ENCODE measurements at regions not wholly inside any gene's neighbourhood (a gene's known extent, or its start where the extent isn't known, plus 50 kb on each side); places are given as distances from the start of the nearest gene placed in this dataset.
"Not testable (repeated sequence)": the region's sequence is repeated elsewhere in the genome, so short reads cannot be mapped to it uniquely, and the experiment has no call there.

DNA sequence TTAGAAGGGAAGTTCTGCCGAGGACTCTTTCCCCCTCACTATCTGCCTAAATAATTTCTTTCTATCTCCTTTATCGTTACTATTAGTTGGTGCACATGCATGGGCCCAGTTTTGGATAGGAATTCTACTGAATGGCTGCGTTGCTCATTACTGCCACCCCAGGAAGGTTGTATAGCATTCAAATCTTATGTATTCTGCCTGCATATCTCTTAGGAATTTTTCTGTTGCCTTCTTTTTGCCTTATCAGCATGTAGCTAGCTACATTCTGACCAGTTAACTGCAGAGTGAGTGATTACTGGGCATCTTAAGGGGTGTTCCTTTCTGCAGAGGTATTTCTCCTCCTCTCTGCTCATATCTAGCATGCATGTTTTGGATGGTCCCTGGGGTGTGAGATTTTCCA lies 239.6 kb downstream of the TDRD15 start:
- Histone ChIP-seq H4K20me1 (ENCODE audit: insufficient read depth, low read depth, low read length) (no peaks in the 10 kb centered on the region), H3K9ac (ENCODE audit: low read length) (no peak overlapping the region), H3K9me2 (replicated peaks; ENCODE audit: insufficient read depth, low read length) (no peaks in the 10 kb centered on the region), H2AFZ (ENCODE audit: low read length) (no peak overlapping the region), H3K36me3 (ENCODE audit: insufficient read depth, low read length) (no peaks in the 10 kb centered on the region), H3K27me3 (ENCODE audit: low read length) (no peaks in the 10 kb centered on the region), H3K4me2 (ENCODE audit: low read depth, low read length, poor library complexity, severe bottlenecking) (no peak overlapping the region), H3K27ac (ENCODE audit: low read length) (no peak overlapping the region), H3K9me3 (ENCODE audit: low read length) (no peaks in the 10 kb centered on the region), H3K79me2 (ENCODE audit: low read length) (no peaks in the 10 kb centered on the region), H3K4me1 (ENCODE audit: low read length) (no peaks in the 10 kb centered on the region), H3K4me3 (ENCODE audit: low read length) (no peak overlapping the region)
- DNase-seq, result no peak

DNA sequence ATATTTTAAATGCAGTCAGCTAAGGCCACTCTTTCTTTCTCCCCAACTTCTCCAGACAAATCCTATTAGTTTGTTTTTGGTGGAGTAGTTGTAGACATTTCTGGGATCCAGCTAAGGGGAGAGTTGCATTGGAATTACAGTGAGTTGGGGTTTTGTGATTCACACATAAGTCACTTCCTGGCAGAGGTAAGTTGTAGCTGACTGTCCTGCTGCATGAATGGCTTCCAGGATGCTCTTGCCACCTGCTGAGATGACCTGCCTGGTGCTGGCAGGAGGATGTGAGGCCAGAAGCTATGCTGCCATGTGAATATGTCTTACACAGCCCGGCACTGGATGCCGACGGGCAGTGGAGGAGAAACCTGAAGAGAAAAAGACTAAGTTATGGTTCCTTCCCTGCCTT lies 243.7 kb downstream of the TDRD15 start:
- no peak overlapping the region for H2AFZ ChIP-seq (ENCODE audit: low read length)
- H3K9me3 ChIP-seq (ENCODE audit: low read length), result no peaks in the 10 kb centered on the region
- H3K9ac ChIP-seq (ENCODE audit: low read length), result no peak overlapping the region
- no peaks in the 10 kb centered on the region for H3K9me2 ChIP-seq (replicated peaks; ENCODE audit: insufficient read depth, low read length)
- DNase-seq, result no peak
- H3K79me2 ChIP-seq (ENCODE audit: low read length), result no peaks in the 10 kb centered on the region
- no peaks in the 10 kb centered on the region for H3K27me3 ChIP-seq (ENCODE audit: low read length)
- H4K20me1 ChIP-seq (ENCODE audit: insufficient read depth, low read depth, low read length), result no peaks in the 10 kb centered on the region
- H3K36me3 ChIP-seq (ENCODE audit: insufficient read depth, low read length), result no peaks in the 10 kb centered on the region
- H3K27ac ChIP-seq (ENCODE audit: low read length), result no peak overlapping the region
- no peak overlapping the region for H3K4me3 ChIP-seq (ENCODE audit: low read length)
- H3K4me2 ChIP-seq (ENCODE audit: low read depth, low read length, poor library complexity, severe bottlenecking), result no peak overlapping the region
- H3K4me1 ChIP-seq (ENCODE audit: low read length), result no peaks in the 10 kb centered on the region

DNA sequence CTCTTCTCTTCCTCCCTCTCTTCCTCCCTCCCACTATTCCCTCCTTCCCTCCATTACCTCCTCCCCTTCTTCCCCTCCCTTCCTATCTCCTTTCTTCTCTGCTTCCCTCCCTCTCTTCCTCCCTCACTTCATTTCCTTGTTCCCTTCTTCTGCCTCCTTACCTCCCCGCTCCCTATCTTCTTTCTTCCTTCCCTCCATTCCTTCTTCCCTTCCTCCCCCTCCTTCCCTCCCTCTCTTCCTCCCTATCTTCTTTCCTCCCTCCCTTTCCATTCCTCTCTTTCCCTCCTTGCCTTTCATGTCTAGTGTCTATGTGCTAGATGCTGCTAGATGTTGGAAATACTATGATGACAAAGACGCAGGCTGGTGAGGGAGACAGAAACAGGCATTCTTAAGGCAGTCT lies 246.0 kb downstream of the TDRD15 start:
- no peaks in the 10 kb centered on the region for H3K79me2 ChIP-seq (ENCODE audit: low read length)
- no peaks in the 10 kb centered on the region for H3K4me1 ChIP-seq (ENCODE audit: low read length)
- no peak overlapping the region for H2AFZ ChIP-seq (ENCODE audit: low read length)
- H4K20me1 ChIP-seq (ENCODE audit: insufficient read depth, low read depth, low read length), result no peaks in the 10 kb centered on the region
- no peaks in the 10 kb centered on the region for H3K27me3 ChIP-seq (ENCODE audit: low read length)
- no peak overlapping the region for H3K4me2 ChIP-seq (ENCODE audit: low read depth, low read length, poor library complexity, severe bottlenecking)
- no peak overlapping the region for H3K9ac ChIP-seq (ENCODE audit: low read length)
- H3K4me3 ChIP-seq (ENCODE audit: low read length), result no peak overlapping the region
- no peaks in the 10 kb centered on the region for H3K9me2 ChIP-seq (replicated peaks; ENCODE audit: insufficient read depth, low read length)
- DNase-seq, result no peak
- no peak overlapping the region for H3K27ac ChIP-seq (ENCODE audit: low read length)
- no peaks in the 10 kb centered on the region for H3K36me3 ChIP-seq (ENCODE audit: insufficient read depth, low read length)
- no peaks in the 10 kb centered on the region for H3K9me3 ChIP-seq (ENCODE audit: low read length)

DNA sequence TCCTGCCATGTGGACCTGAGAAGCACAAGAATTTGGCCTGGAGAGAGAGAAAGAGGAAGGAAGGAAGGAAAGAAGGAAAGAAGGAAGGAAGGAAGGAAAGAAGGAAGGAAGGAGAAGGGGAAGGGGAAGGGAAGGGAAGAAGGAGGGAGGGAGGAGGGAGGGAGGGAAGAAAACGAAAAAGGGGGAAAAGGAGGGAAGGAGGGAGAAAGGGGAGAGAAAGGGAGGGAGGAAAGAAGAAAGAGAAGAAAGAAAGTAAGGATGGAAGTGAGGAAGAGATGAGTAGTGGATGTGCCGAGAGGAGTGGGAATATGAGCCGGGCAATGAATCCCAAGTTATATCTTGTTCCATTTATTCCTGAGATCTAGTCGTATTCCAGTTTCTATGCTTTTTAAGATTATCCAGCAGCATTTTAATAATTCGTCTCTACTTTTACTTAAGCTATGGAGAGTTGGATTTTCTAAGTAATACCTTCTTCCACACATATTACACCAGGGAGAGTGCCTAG lies 247.8 kb downstream of the TDRD15 start:
- Histone ChIP-seq H3K36me3 (ENCODE audit: insufficient read depth, low read length) (no peaks in the 10 kb centered on the region), H3K4me1 (ENCODE audit: low read length) (no peaks in the 10 kb centered on the region), H3K27me3 (ENCODE audit: low read length) (no peaks in the 10 kb centered on the region), H3K79me2 (ENCODE audit: low read length) (no peaks in the 10 kb centered on the region), H2AFZ (ENCODE audit: low read length) (no peak overlapping the region), H3K27ac (ENCODE audit: low read length) (no peak overlapping the region), H3K9ac (ENCODE audit: low read length) (no peak overlapping the region), H3K9me3 (ENCODE audit: low read length) (no peaks in the 10 kb centered on the region), H3K4me3 (ENCODE audit: low read length) (no peak overlapping the region), H4K20me1 (ENCODE audit: insufficient read depth, low read depth, low read length) (no peaks in the 10 kb centered on the region), H3K9me2 (replicated peaks; ENCODE audit: insufficient read depth, low read length) (no peaks in the 10 kb centered on the region), H3K4me2 (ENCODE audit: low read depth, low read length, poor library complexity, severe bottlenecking) (no peak overlapping the region)
- DNase-seq, result no peak

DNA sequence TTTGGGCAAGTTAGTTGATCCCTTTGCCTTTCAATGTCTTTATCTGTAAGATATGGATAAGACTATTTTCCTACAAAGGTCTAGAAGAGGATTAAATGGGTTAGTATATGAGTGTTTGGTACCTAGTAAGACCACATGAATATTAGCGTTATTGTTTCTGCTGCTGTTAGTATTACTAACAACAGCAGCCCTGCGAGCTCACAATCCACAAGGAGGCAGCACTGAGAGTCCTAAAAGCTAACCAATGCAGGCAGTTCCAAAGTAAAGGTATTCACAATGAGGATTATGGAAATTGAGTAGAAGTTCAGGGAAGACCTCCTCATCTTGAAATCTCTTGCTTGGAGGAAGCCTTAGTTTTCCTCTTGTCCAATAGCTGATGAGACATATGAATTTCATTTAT lies 248.9 kb downstream of the TDRD15 start:
- Histone ChIP-seq H3K9me2 (replicated peaks; ENCODE audit: insufficient read depth, low read length) (no peaks in the 10 kb centered on the region), H3K4me2 (ENCODE audit: low read depth, low read length, poor library complexity, severe bottlenecking) (no peak overlapping the region), H3K36me3 (ENCODE audit: insufficient read depth, low read length) (no peaks in the 10 kb centered on the region), H2AFZ (ENCODE audit: low read length) (no peak overlapping the region), H3K4me3 (ENCODE audit: low read length) (no peak overlapping the region), H3K4me1 (ENCODE audit: low read length) (no peaks in the 10 kb centered on the region), H3K27me3 (ENCODE audit: low read length) (no peaks in the 10 kb centered on the region), H3K9me3 (ENCODE audit: low read length) (no peaks in the 10 kb centered on the region), H3K27ac (ENCODE audit: low read length) (no peak overlapping the region), H4K20me1 (ENCODE audit: insufficient read depth, low read depth, low read length) (no peaks in the 10 kb centered on the region), H3K79me2 (ENCODE audit: low read length) (no peaks in the 10 kb centered on the region), H3K9ac (ENCODE audit: low read length) (no peak overlapping the region)
- DNase-seq, result peak; percentile 72

DNA sequence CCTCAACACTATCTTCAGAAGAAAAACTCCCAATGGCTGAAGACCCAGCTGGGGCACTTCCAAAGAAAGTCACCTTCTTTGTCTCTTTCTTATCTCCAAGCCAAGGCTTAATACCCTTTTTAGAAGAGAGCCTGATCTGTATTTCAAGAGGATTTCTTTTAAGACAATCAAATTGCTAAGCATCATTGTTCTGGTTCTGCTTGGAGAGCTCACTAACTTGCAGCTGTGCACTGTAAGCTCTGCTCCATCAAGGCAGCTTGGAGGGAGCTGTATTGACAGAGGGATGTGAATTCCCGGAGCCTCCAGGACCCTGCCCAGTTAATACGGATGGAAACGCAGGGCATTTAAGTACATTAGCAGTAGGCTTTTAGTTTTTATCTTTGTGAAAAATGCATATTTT lies 253.1 kb downstream of the TDRD15 start:
- H4K20me1 ChIP-seq (ENCODE audit: insufficient read depth, low read depth, low read length), result no peaks in the 10 kb centered on the region
- H3K4me1 ChIP-seq (ENCODE audit: low read length), result no peaks in the 10 kb centered on the region
- H3K27ac ChIP-seq (ENCODE audit: low read length), result no peak overlapping the region
- H3K4me2 ChIP-seq (ENCODE audit: low read depth, low read length, poor library complexity, severe bottlenecking), result no peak overlapping the region
- no peak overlapping the region for H3K9ac ChIP-seq (ENCODE audit: low read length)
- no peaks in the 10 kb centered on the region for H3K79me2 ChIP-seq (ENCODE audit: low read length)
- no peaks in the 10 kb centered on the region for H3K9me2 ChIP-seq (replicated peaks; ENCODE audit: insufficient read depth, low read length)
- DNase-seq, result no peak
- H3K9me3 ChIP-seq (ENCODE audit: low read length), result no peaks in the 10 kb centered on the region
- no peak overlapping the region for H2AFZ ChIP-seq (ENCODE audit: low read length)
- H3K4me3 ChIP-seq (ENCODE audit: low read length), result no peak overlapping the region
- H3K27me3 ChIP-seq (ENCODE audit: low read length), result no peaks in the 10 kb centered on the region
- H3K36me3 ChIP-seq (ENCODE audit: insufficient read depth, low read length), result no peaks in the 10 kb centered on the region

DNA sequence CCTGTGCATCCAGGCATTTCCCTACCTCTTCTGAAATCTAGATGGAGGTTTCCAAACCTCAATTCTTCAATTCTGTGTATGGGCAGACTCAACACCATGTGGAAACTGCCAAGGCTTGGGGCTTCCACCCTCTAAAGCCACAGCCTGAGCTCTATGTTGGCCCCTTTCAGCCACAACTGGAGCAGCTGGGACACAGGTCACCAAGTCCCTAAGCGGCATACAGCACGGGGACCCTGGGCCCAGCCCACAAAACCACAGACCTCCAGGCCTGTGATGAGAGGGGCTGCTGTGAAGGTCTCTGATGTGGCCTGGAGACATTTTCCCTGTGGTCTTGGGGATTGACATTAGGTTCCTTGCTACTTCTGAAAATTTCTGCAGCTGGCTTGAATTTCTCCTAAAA lies 255.4 kb downstream of the TDRD15 start:
- Histone ChIP-seq H3K27me3 (ENCODE audit: low read length) (no peaks in the 10 kb centered on the region), H3K27ac (ENCODE audit: low read length) (no peak overlapping the region), H2AFZ (ENCODE audit: low read length) (no peak overlapping the region), H3K4me3 (ENCODE audit: low read length) (no peak overlapping the region), H3K79me2 (ENCODE audit: low read length) (no peaks in the 10 kb centered on the region), H3K9ac (ENCODE audit: low read length) (no peak overlapping the region), H3K4me2 (ENCODE audit: low read depth, low read length, poor library complexity, severe bottlenecking) (no peak overlapping the region), H3K4me1 (ENCODE audit: low read length) (no peaks in the 10 kb centered on the region), H3K9me3 (ENCODE audit: low read length) (no peaks in the 10 kb centered on the region), H3K9me2 (replicated peaks; ENCODE audit: insufficient read depth, low read length) (no peaks in the 10 kb centered on the region), H3K36me3 (ENCODE audit: insufficient read depth, low read length) (no peaks in the 10 kb centered on the region), H4K20me1 (ENCODE audit: insufficient read depth, low read depth, low read length) (no peaks in the 10 kb centered on the region)
- DNase-seq, result no peak

DNA sequence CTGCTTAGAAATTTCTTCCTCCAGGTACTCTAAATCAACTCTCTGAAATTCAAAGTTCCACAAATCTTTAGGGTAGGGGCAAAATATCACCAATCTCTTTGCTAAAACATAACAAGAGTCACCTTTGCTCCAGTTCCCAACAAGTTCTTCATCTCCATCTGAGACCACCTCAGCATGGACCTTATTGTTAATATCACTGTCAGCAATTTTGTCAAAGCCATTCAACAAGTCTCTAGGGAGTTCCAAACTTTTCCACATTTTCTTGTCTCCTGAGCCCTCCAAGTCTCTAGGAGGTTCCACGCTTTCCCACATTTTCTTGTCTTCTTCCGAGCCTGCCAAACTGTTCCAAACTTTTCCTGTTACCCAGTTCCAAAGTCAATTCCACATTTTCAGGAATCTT lies 255.9 kb downstream of the TDRD15 start:
- H3K27me3 ChIP-seq (ENCODE audit: low read length); H3K27ac ChIP-seq (ENCODE audit: low read length); H4K20me1 ChIP-seq (ENCODE audit: insufficient read depth, low read depth, low read length); H3K9me2 ChIP-seq (replicated peaks; ENCODE audit: insufficient read depth, low read length); H3K4me1 ChIP-seq (ENCODE audit: low read length); DNase-seq; H3K4me3 ChIP-seq (ENCODE audit: low read length); H3K9me3 ChIP-seq (ENCODE audit: low read length); H2AFZ ChIP-seq (ENCODE audit: low read length); H3K9ac ChIP-seq (ENCODE audit: low read length); H3K4me2 ChIP-seq (ENCODE audit: low read depth, low read length, poor library complexity, severe bottlenecking); H3K79me2 ChIP-seq (ENCODE audit: low read length); H3K36me3 ChIP-seq (ENCODE audit: insufficient read depth, low read length): not testable (repeated sequence)

DNA sequence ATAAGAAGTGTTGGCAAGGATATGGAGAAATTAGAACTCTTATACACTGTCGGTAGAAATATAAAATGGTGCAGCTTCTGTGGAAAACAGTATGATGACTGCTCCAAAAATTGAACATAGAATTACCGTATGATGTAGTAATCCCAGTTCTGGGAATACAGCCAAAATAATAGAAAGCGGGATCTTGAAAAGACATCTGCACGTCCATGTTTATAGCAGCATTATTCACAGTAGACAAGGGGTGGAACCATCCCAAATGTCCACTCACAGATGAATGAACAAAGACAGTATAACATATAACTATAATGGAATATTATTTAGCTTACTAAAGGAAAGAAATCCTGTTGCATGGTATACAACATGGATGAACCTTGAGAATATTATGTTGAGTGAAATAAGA lies 257.7 kb downstream of the TDRD15 start:
- no peak overlapping the region for H3K4me2 ChIP-seq (ENCODE audit: low read depth, low read length, poor library complexity, severe bottlenecking)
- H3K9me2 ChIP-seq (replicated peaks; ENCODE audit: insufficient read depth, low read length), result no peaks in the 10 kb centered on the region
- no peak overlapping the region for H3K4me3 ChIP-seq (ENCODE audit: low read length)
- no peaks in the 10 kb centered on the region for H3K4me1 ChIP-seq (ENCODE audit: low read length)
- no peaks in the 10 kb centered on the region for H3K9me3 ChIP-seq (ENCODE audit: low read length)
- DNase-seq, result no peak
- no peaks in the 10 kb centered on the region for H3K79me2 ChIP-seq (ENCODE audit: low read length)
- no peak overlapping the region for H3K27ac ChIP-seq (ENCODE audit: low read length)
- H3K36me3 ChIP-seq (ENCODE audit: insufficient read depth, low read length), result no peaks in the 10 kb centered on the region
- H4K20me1 ChIP-seq (ENCODE audit: insufficient read depth, low read depth, low read length), result no peaks in the 10 kb centered on the region
- H2AFZ ChIP-seq (ENCODE audit: low read length), result no peak overlapping the region
- no peak overlapping the region for H3K9ac ChIP-seq (ENCODE audit: low read length)
- H3K27me3 ChIP-seq (ENCODE audit: low read length), result no peaks in the 10 kb centered on the region

All from Karpas-422 (cell line).